Endothelial cell of umbilical vein (primary cell): ENCODE measurements at regions not wholly inside any gene's neighbourhood (a gene's known extent, or its start where the extent isn't known, plus 50 kb on each side); places are given as distances from the start of the nearest gene placed in this dataset.

Source experiments
- EZH2 ChIP-seq: IDR thresholded peaks from 2 replicates; pipeline ENCODE4 v1.6.1; 2012; ENCODE audit warnings: borderline replicate concordance, low read depth, mild to moderate bottlenecking, moderate library complexity, low read length, inconsistent platforms; ENCODE audit not compliant: severe bottlenecking
- TF ChIP-seq, protein P1 (sequence below), 2 donors: IDR thresholded peaks; 1 replicate in 1 of 2; 2 replicates in 1 of 2; pipeline ENCODE4 v1.5.1; 2011; ENCODE audit warnings: low read length in 2 of 2, mild to moderate bottlenecking in 2 of 2, moderate library complexity in 2 of 2, control low read depth in 1 of 2, inconsistent platforms in 1 of 2, low read depth in 1 of 2; ENCODE audit not compliant: insufficient read depth in 1 of 2; ENCODE audit errors: extremely low read depth in 1 of 2

DNA sequence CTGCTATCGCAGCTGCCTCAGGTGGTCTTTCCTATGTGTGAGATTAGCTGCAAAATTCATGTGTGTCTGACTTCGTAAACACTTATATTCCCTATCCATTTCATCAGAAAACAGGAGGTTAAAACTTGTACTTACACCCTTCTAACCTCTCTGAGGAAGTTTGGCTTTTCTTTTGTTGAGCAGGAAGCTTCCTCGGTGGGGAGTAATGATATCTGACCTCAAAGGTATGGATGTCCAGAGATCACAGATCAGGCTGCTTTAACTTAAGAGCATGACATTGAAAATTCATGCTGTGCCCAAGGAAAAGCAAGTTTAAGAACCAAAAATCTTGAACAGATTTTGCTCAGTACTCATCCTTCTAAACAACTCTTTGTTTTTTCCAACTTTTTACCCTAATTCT lies 429.1 kb downstream of the STIM2 start:
- TF ChIP-seq, protein P1, sequence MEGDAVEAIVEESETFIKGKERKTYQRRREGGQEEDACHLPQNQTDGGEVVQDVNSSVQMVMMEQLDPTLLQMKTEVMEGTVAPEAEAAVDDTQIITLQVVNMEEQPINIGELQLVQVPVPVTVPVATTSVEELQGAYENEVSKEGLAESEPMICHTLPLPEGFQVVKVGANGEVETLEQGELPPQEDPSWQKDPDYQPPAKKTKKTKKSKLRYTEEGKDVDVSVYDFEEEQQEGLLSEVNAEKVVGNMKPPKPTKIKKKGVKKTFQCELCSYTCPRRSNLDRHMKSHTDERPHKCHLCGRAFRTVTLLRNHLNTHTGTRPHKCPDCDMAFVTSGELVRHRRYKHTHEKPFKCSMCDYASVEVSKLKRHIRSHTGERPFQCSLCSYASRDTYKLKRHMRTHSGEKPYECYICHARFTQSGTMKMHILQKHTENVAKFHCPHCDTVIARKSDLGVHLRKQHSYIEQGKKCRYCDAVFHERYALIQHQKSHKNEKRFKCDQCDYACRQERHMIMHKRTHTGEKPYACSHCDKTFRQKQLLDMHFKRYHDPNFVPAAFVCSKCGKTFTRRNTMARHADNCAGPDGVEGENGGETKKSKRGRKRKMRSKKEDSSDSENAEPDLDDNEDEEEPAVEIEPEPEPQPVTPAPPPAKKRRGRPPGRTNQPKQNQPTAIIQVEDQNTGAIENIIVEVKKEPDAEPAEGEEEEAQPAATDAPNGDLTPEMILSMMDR (IDR thresholded peaks at IDR 0.05; ENCODE audit: extremely low read depth in 1 of 2, insufficient read depth in 1 of 2, low read depth in 1 of 2, low read length in 2 of 2): no peak
- no peak for TF ChIP-seq EZH2
